Panc1 (cell line): ENCODE measurements at regions not wholly inside any gene's neighbourhood (a gene's known extent, or its start where the extent isn't known, plus 50 kb on each side); places are given as distances from the start of the nearest gene placed in this dataset.

Experiments
- ATAC-seq: fragments of 200-7000 bp; cut with Tn5 transposase; 2 replicates; pipeline ENCODE4 v1.9.1; 2020; ENCODE audit warnings: mild to moderate bottlenecking, moderate library complexity
- BruUV-seq: library from RNA; stranded (reverse); fragments of 400-500 nt; replicated peaks from 2 replicates; lab custom pipeline; 2021; lab: Mats Ljungman, UMichigan
- CTCF ChIA-PET: fragments of 300-600 bp; sonication (Branson Sonifier 250); formaldehyde crosslinking; loops from one replicate; lab custom pipeline; 2022; ENCODE audit warnings: antibody characterized with exemption; lab: Charles Lee
- POLR2A ChIA-PET: fragments of 300-600 bp; sonication (Branson Sonifier 250); formaldehyde crosslinking; loops from one replicate; lab custom pipeline; 2022; ENCODE audit warnings: antibody characterized with exemption; lab: Charles Lee
- DNase-seq: peaks from one replicate; pipeline ENCODE4 v3.0.0-alpha.2; 2010; ENCODE audit warnings: low read depth, low spot score
- H3K27ac ChIP-seq: 2 replicates; pipeline ENCODE4 v1.5.1; 2011; ENCODE audit warnings: mild to moderate bottlenecking, low read length, inconsistent platforms
- H3K27me3 ChIP-seq: fragments of 200-500 bp; sonication (Bioruptor generic); 2 replicates; pipeline ENCODE4 v1.6.0; 2014; ENCODE audit warnings: low read length, inconsistent platforms; ENCODE audit not compliant: control insufficient read depth, insufficient read depth
- H3K36me3 ChIP-seq: fragments of 200-500 bp; sonication (Bioruptor generic); 2 replicates; pipeline ENCODE4 v1.5.1; 2014; ENCODE audit warnings: inconsistent platforms, mild to moderate bottlenecking, low read length, moderate library complexity; ENCODE audit not compliant: control insufficient read depth, insufficient read depth
- H3K4me1 ChIP-seq: 2 replicates; pipeline ENCODE4 v1.5.1; 2011; ENCODE audit warnings: inconsistent platforms, mild to moderate bottlenecking, low read length, moderate library complexity; ENCODE audit not compliant: control insufficient read depth, insufficient read depth
- H3K4me3 ChIP-seq, 2 experiments: 2 replicates each; pipeline ENCODE4 v1.5.1; 2011 to 2012; ENCODE audit warnings: low read depth in 2 of 2, low read length in 2 of 2, mild to moderate bottlenecking in 2 of 2, inconsistent platforms in 1 of 2, moderate library complexity in 1 of 2
- H3K9me3 ChIP-seq: fragments of 200-500 bp; sonication (Bioruptor generic); 2 replicates; pipeline ENCODE4 v1.5.1; 2014; ENCODE audit warnings: low read depth, mild to moderate bottlenecking, inconsistent platforms, low read length, moderate library complexity; ENCODE audit not compliant: control insufficient read depth, insufficient read depth
- CTCF ChIP-seq: fragments of 450-650 bp; IDR thresholded peaks from 2 replicates; pipeline ENCODE4 v1.5.1; 2017; ENCODE audit warnings: mild to moderate bottlenecking
- POLR2AphosphoS5 ChIP-seq: IDR thresholded peaks from 2 replicates; pipeline ENCODE4 v1.6.1; 2012; ENCODE audit warnings: mild to moderate bottlenecking, low read depth, low read length, moderate library complexity
- REST ChIP-seq, 2 experiments: IDR thresholded peaks; 2 replicates each; pipeline ENCODE4 v1.6.1; 2011 to 2012; ENCODE audit warnings: low read depth in 2 of 2, control low read depth in 1 of 2, low read length in 1 of 2, mild to moderate bottlenecking in 1 of 2, moderate library complexity in 1 of 2; ENCODE audit not compliant: insufficient read depth in 1 of 2
- SIN3A ChIP-seq: IDR thresholded peaks from 2 replicates; pipeline ENCODE4 v1.6.1; 2012; ENCODE audit warnings: low read depth, mild to moderate bottlenecking, low read length, moderate library complexity, borderline replicate concordance; ENCODE audit not compliant: insufficient read depth
- TCF7L2 ChIP-seq: IDR thresholded peaks from 2 replicates; pipeline ENCODE4 v1.6.1; 2011; ENCODE audit warnings: mild to moderate bottlenecking, low read depth, low read length, inconsistent platforms
- in situ Hi-C: cut with HindIII; loops from 2 replicates; pipeline ENCODE4 v1.10.0; 2016; ENCODE audit warnings: low sequenced_read_pairs, low pct_unique_long_range_greater_than_20kb
- intact Hi-C: fragments of 100-400 bp; cut with micrococcal nuclease; formaldehyde crosslinking; loops from one replicate; pipeline ENCODE4 v1.10.0; 2022; ENCODE audit not compliant: unreplicated experiment

GRCh38 chr1:96481409-96481808, 240.2 kb upstream of the PTBP2 start:
- no peaks in the 10 kb centered on the region for H3K9me3 ChIP-seq
- H3K4me1 ChIP-seq: no peaks in the 10 kb centered on the region
- H3K4me3 ChIP-seq: no peak overlapping the region
- intact Hi-C loops: no loop called here
- no peaks in the 10 kb centered on the region for H3K36me3 ChIP-seq
- no peak for ATAC-seq
- no peak for DNase-seq
- ChIA-PET CTCF (no interaction called here), POLR2A (no interaction called here)
- no peak for TF ChIP-seq CTCF
- TF ChIP-seq TCF7L2: no peak
- no peak for TF ChIP-seq SIN3A
- no peak for TF ChIP-seq POLR2AphosphoS5
- TF ChIP-seq REST (IDR thresholded peaks at IDR 0.05; ENCODE audit: insufficient read depth in 1 of 2, low read depth in 2 of 2, low read length in 1 of 2): no peak
- BruUV-seq: no TSS peak
- in situ Hi-C loops: no loop called here
- H3K27me3 ChIP-seq: no peaks in the 10 kb centered on the region
- H3K27ac ChIP-seq: no peak overlapping the region

GRCh38 chr1:96482616-96483015, 239.0 kb upstream of the PTBP2 start:
- ATAC-seq: no peak
- Histone ChIP-seq H3K4me3 (no peak overlapping the region), H3K4me1 (no peaks in the 10 kb centered on the region), H3K27me3 (no peaks in the 10 kb centered on the region), H3K9me3 (no peaks in the 10 kb centered on the region), H3K36me3 (no peaks in the 10 kb centered on the region), H3K27ac (no peak overlapping the region)
- no peak for DNase-seq
- POLR2A ChIA-PET: no interaction called here
- in situ Hi-C loops (no loop called here), intact Hi-C loops (no loop called here)
- TF ChIP-seq SIN3A (no peak), CTCF (no peak), TCF7L2 (no peak), POLR2AphosphoS5 (no peak), REST (IDR thresholded peaks at IDR 0.05; ENCODE audit: insufficient read depth in 1 of 2, low read depth in 2 of 2, low read length in 1 of 2) (no peak)
- no TSS peak for BruUV-seq
- CTCF ChIA-PET: no interaction called here
